ENCODE measurements at regions not wholly inside any gene's neighbourhood (a gene's known extent, or its start where the extent isn't known, plus 50 kb on each side); places are given as distances from the start of the nearest gene placed in this dataset.

DNA sequence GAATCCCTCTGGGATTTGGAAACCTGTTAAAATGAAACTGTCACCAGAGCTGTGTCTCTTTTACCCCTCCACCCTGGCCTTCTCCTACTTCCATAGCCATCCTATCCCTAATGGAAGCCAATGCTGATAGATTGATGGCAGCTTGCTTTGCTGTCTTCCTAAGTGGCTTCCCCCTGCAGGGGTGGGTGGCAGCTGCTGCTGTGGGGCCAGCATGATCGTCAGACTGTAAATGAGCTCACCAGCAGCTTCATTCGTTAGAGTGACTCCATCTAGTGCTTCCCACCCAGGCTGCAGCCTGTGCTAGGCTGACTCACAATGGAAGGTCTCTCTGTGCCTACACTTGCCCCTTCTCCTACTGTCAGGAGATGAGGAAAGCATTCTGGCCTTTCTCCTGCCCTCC, 311.0 kb downstream of the BUD13 start:
- TF ChIP-seq, protein P1, sequence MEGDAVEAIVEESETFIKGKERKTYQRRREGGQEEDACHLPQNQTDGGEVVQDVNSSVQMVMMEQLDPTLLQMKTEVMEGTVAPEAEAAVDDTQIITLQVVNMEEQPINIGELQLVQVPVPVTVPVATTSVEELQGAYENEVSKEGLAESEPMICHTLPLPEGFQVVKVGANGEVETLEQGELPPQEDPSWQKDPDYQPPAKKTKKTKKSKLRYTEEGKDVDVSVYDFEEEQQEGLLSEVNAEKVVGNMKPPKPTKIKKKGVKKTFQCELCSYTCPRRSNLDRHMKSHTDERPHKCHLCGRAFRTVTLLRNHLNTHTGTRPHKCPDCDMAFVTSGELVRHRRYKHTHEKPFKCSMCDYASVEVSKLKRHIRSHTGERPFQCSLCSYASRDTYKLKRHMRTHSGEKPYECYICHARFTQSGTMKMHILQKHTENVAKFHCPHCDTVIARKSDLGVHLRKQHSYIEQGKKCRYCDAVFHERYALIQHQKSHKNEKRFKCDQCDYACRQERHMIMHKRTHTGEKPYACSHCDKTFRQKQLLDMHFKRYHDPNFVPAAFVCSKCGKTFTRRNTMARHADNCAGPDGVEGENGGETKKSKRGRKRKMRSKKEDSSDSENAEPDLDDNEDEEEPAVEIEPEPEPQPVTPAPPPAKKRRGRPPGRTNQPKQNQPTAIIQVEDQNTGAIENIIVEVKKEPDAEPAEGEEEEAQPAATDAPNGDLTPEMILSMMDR (IDR thresholded peaks at IDR 0.05; ENCODE audit: unreplicated experiment in 3 of 3) = no peak
- peaks cover 49% of the 10 kb centered on the region for H3K4me1 Mint-ChIP-seq
- no peaks in the 10 kb centered on the region for H3K36me3 Mint-ChIP-seq (ENCODE audit: low read depth)
- peak overlapping the region in 1 of 3 experiments; percentile 51 for H3K27ac Mint-ChIP-seq
- no peak overlapping the region for H3K4me3 Mint-ChIP-seq
- H3K27me3 Mint-ChIP-seq (ENCODE audit: low read depth) = peaks cover 12% of the 10 kb centered on the region
- H3K9me3 Mint-ChIP-seq = no peaks in the 10 kb centered on the region

DNA sequence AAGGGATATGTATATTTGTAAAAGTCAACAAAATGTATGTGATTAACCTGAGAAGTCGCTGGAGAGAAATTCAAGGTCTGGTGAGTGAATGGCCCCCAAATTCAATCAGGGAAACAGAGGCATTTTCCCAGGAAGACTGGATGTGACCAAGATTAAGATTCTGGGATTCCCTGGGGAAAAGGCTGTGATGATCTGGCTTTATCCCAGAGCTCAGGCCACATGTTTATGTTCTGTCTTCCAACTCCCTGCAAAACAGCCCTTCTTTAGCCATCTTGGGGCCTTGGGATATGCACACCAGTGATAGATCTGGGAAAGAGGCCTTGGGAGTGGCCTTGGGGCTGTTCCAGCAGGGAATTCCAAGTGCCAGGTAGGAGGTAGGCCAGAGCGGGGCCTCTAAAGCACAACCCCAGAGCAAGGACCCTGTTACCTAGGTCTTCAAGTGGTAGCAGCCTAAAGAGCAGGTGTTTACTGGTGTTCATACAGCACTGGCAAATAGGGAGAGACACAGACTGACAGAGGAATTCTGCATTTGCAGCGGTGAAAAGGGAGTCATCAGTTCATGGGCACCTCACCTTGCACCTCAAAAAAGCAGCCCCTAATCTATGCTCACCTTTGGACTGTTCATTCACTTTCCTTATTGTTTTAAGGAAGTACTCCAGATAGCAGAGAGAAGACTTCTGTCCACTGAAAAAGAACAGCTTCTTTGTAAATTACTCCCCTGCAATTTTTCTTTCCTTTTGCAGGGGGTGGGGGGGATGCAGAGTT, 312.4 kb downstream of the BUD13 start:
- TF ChIP-seq, protein P1 (IDR thresholded peaks at IDR 0.05; ENCODE audit: unreplicated experiment in 3 of 3) = no peak
- Mint-ChIP-seq H3K4me3 (no peak overlapping the region), H3K4me1 (peaks cover 39% of the 10 kb centered on the region), H3K27me3 (ENCODE audit: low read depth) (peaks cover 8% of the 10 kb centered on the region), H3K36me3 (ENCODE audit: low read depth) (no peaks in the 10 kb centered on the region), H3K9me3 (no peaks in the 10 kb centered on the region), H3K27ac (peak overlapping the region in 2 of 3 experiments; percentile 0 to 47)

DNA sequence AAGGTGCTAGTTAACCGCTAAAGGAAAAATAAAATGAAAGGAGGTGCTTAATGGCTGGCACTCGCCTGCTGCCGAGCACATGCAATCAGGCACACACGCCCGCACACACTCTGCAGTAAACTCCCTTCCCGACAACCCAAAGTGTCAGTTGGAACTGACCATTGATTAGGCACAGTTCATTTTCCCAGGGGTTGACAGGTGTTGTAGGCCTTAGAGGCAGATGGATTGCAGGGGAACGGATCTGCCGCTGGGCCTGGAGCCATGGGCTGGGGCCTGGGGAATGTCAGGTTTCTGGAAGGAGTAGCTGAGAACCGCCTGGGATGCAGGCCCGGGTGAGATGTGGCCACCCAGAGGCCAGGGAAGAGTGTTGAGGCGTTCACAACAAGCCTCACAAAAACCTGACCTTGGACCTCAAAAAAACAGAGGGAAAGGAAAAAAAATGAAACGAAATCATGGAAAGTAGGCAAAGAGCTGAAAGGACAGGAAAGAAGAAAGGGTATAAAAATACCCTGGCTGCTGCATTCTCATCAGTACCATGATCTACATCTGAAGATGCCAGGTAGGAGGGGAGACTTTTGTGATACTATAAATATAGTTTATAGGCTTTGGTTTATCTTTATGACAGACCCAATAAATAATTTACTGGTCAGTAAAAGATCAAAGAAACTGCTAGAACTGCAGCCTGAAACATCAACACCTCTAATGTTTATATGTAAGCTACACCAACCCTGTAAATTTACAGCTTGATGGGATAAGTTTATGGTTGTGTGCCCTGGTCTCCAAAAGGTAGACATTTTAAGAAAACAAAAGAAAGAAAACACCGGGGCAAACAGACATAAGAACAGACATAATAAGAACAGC, 313.4 kb downstream of the BUD13 start:
- peak overlapping the region in 1 of 3 experiments; percentile 1 for H3K4me3 Mint-ChIP-seq
- peaks cover 14% of the 10 kb centered on the region for H3K27me3 Mint-ChIP-seq (ENCODE audit: low read depth)
- no peaks in the 10 kb centered on the region for H3K36me3 Mint-ChIP-seq (ENCODE audit: low read depth)
- H3K4me1 Mint-ChIP-seq = peaks cover 39% of the 10 kb centered on the region
- no peaks in the 10 kb centered on the region for H3K9me3 Mint-ChIP-seq
- H3K27ac Mint-ChIP-seq = peak overlapping the region in 2 of 3 experiments; percentile 47
- TF ChIP-seq, protein P1 (IDR thresholded peaks at IDR 0.05; ENCODE audit: unreplicated experiment in 3 of 3) = no peak

DNA sequence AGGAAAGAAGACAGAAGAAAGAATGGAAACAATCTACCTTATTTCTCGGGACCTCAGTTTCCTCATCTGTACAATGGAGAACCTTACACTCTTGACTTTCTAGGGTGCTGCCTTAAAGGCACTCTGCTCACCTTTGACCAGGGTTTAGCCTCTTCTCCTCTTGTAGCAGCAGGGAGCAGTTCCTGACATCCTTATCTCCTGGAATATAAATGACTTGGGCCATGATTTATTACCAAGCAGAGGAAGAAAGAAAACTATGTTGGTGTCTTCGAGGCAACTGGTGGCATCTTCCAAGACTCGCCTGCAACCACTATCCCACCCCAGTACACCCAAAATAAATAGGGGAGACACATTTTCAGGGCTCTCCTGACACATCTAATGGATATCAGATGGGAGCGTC, 314.2 kb downstream of the BUD13 start:
- Mint-ChIP-seq H3K27me3 (ENCODE audit: low read depth) (peaks cover 14% of the 10 kb centered on the region), H3K4me3 (no peak overlapping the region), H3K27ac (peak overlapping the region in 2 of 3 experiments; percentile 47), H3K36me3 (ENCODE audit: low read depth) (no peaks in the 10 kb centered on the region), H3K9me3 (no peaks in the 10 kb centered on the region), H3K4me1 (peaks cover 39% of the 10 kb centered on the region)
- TF ChIP-seq, protein P1 (IDR thresholded peaks at IDR 0.05; ENCODE audit: unreplicated experiment in 3 of 3) = no peak

DNA sequence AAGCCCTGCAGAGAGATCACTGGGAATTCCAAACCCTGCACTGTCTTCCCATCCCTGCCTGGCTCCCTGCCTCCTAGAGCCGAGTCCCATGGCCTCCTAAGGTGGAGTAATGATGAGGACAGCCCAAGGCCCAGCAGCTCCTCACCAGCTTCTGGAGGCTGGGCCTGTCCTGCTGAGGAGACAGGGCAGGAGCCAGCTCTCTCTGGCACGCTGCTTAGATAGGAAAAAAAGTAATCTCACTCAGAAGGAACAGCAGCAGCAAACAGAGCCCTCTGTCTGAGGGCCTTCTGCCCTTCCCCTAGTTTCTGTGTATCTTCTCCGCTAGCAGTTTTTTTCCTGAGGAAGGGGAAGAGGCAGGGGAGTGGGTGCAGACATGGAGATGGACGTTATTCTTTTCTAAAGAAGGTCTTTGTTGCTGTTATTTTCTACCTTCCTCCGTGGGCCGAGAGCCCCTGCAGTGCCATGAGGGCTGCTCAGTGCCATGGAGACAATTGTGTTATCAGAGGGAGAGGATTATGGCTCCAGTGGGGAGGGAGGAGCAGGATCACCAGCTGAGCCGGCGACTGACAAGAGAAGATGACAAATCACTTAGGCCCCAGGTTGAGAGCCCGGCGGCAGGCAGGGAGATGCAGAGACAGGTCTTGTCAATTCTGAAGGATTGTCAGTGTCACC, 315.3 kb downstream of the BUD13 start:
- Mint-ChIP-seq H3K4me3 (no peak overlapping the region), H3K27ac (peak overlapping the region; percentile 18 to 29 (median 21)), H3K36me3 (ENCODE audit: low read depth) (no peaks in the 10 kb centered on the region), H3K9me3 (no peaks in the 10 kb centered on the region), H3K27me3 (ENCODE audit: low read depth) (peaks cover 14% of the 10 kb centered on the region), H3K4me1 (peaks cover 39% of the 10 kb centered on the region)
- TF ChIP-seq, protein P1 (IDR thresholded peaks at IDR 0.05; ENCODE audit: unreplicated experiment in 3 of 3) = no peak
